CD1c-positive myeloid dendritic cell (primary cell): ENCODE measurements at regions not wholly inside any gene's neighbourhood (a gene's known extent, or its start where the extent isn't known, plus 50 kb on each side); places are given as distances from the start of the nearest gene placed in this dataset.
"Not testable (repeated sequence)": the region's sequence is repeated elsewhere in the genome, so short reads cannot be mapped to it uniquely, and the experiment has no call there.

Experiments
- DNase-seq: peaks from one replicate; pipeline ENCODE4 v3.0.0-alpha.2; 2016; ENCODE audit errors: extremely low spot score

DNA sequence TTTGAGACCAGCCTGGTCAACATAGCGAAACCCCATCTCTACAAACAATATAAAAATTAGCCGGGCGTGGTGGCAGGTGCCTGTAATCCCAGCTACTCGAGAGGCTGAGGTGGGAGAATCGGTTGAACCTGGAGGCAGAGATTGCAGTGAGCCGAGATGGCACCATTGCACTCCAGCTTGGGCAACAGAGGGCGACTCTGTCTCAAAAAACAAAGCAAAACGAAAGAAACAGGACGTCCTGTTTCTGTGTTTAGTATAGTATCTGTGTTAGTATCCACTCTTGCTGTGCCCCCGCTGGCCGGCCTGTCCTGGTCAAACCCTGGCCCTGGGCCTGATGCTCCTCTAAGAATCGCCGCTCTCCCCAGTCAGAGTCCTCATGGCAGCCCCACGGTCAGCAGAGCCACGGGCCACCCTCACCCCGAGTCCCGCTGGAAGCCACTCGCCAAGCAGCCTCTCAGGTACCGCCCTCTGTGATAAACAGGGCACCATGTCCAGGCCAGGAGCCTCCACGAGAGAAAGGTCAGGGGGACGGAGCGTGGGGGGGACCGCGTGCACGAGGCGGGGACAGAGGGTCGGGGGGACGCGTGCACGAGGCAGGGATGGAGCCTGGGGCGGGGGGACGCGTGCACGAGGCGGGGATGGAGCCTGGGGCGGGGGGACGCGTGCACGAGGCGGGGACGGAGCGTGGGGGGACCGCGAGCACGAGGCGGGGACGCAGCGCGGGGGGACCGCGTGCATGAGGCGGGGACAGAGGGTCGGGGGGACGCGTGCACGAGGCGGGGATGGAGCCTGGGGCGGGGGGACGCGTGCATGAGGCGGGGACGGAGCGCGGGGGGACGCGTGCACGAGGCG is 384.5 kb downstream of the SMOC2 start:
- DNase-seq = no peak

DNA sequence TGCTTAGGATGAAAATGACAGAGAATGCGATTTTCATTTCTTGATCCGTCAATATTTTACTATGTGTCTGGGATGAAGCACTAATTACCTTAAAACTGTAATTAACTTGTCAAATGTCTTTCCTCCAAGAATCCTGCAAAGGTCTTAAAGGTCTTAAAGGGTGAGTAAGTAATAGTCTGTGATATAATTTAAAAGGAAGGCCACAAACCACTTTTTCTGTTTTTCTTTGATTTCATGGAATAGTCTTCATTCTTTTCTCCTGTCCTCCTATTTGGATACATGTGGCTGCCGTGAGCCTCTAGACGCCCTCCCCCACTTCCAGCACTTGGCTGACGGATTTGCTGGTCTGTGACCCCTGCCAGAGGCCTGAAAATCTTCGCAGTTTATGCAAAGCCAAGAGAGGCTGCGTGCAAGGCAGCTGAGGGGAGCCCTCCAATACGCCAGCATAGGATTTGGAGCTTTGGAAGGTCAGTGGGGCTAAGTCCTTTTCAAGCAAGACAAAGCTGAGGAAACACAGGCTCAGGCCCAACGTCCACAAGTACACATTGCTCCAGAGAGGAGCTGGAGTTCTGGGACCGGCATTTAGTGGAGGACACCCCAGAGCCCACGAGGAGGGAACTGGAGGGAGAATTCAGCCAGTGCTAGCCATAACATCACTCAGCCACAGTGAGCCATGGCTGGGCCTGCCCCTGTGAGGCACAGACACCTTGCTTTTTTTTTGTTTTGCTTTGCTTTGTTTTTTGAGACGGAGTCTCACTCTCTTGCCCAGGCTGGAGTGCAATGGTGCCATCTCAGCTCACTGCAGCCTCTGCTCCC is 382.6 kb downstream of the SMOC2 start:
- no peak for DNase-seq

DNA sequence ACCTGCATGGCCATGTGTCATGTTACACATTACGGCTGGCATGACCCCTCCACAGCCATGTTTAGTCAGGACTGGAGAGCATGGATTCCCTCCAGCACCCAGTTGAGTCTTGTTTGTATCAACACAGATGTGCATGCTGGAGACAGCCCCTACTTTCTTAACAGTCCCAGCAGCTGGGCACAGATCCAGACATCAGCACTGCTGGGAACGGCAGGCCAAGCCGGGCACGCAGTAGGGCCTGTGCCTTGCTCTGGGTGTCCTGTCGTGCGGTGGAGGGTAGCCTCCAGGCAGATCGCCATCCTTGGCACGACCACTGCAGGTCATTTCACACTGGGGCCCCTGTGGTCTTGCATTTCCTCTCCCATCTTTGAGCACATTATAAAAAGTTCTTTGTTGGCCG is 381.4 kb downstream of the SMOC2 start:
- no peak for DNase-seq

DNA sequence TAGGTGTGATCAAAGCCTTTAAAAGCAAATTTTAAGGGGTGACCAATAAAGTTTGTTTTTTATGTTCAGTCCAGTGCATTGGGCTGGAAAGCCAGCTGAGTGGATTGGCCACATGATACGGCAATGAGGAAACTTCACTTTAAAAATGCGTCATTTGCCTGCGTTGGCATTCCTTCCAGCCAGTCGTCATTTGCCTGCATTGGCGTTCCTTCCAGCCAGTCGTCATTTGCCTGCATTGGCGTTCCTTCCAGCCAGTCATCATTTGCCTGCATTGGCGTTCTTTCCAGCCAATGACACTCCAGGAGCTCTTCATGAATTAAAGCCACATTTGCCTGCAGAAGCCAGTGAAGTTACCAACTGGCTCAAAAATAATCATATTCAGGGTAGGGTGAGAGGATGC is 378.6 kb downstream of the SMOC2 start:
- DNase-seq = no peak

DNA sequence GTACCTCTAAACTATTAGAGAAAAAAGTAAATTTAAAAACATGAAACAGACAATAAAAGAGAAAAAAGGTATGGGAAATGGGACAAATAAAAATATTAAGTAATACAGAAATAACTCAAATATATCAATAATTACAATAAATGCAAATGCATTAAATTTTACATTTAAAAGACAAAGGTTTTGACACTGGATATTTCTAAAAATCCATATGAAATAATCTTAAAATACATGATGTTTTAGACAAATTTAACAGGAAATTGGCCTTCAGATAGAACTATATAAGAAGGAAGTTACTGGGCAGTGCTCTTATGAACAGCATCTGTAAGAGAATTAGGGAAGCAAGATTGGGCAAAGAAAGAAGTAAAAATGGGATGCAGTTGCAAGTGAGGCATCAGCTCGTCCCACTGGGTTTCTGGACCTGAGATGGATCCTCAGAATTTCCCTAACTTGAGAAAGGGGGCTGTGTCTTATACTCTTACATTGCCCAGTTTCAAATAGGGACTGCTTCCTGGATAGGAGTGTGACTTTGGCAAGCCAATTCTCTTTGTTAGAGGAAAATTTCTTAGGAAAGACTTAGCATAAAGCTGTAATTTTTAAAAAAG is 376.7 kb downstream of the SMOC2 start:
- DNase-seq = no peak

DNA sequence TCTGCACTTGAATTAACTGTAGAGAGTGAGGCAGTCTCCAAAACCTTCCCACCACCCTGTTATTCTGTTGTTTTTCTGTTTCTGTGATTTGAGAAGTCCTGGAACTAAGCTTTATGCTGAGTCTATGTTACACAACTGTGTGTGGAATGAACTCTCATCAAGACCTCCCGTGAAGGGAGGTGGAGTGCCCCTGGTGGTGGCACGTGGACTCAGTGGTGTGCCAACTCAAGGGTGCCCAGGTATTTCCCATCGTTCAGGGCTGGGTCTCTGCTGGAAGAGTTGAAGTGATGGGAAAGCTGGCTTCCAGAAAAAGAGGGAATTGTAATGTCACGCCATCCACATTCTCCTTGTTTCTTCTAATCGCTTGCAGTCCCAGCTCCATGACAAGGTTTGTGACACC is 374.2 kb downstream of the SMOC2 start:
- DNase-seq = no peak

DNA sequence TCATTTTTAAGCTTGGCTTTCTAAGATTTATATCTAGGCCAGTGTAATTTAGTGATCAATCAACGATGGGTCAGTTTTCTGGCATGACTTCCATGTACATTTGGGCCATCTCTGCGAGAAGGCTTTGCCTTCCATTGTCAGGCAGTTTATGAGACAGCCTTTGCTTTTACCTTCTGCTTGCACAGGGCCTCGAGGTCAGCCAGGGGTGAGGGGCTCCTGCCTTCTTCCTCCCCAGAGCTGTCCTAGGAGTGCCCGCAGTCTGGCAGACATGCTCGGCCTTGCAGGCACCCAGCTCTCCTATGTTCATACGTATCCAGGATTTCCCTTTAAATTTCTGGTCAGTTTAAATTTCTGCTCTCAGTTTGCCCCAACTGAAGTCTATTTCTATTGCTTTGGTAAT is 367.2 kb downstream of the SMOC2 start:
- no peak for DNase-seq

DNA sequence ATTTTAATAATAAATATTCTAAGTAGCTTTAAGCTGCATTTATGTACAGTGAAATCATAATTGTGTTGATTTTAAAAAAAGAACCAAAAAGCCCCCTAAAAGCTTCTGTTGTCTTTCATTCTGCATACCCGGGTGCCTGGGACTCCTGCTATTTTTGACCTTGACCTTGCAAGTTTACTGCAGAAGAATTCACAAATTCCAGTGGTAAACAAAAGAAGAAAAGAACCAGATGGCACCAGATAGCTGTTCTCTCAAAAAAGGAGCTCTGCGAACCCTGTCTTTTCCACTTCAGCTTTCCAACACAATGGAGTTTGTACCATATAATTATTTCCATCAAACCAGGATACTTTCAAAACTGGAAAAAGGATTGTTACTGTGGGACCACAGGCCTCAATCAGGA is 363.3 kb downstream of the SMOC2 start:
- DNase-seq = no peak

DNA sequence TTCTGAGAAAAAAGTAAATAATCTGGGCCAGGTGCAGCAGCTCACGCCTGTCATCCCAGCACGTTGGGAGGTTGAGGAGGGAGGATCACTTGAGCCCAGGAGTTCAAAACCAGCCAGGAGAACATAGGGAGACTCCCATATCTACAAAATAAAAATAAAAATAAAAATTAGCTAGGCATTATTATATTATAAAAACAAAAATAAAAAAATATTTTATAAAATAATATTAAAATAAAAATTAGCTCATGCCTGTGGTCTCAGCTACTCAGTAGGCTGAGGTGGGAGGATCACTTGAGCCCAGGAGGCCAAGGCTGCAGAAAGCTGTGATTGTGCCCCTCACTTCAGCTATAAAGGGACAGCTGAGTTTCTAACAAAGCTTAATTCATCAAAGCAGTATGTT is 362.9 kb downstream of the SMOC2 start:
- no peak for DNase-seq

DNA sequence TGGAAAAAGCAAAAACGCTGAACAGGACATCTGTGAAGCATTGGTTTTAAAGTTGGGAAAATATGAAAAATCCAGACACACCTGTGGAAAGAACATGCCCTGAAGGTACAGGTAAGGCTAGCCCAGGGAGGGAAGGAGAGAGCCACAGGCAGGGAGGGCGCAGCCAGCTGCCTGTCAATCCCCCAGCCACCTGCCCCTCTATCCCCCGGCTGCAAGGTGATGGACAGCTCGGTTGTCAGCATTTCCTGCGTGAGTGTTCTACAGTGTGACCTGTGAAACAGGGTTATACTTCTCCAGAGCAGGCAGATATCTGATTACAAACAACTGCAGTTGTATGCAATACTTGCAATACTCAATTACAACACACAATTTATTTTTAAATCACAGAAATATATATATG is 358.1 kb downstream of the SMOC2 start:
- DNase-seq = no peak

DNA sequence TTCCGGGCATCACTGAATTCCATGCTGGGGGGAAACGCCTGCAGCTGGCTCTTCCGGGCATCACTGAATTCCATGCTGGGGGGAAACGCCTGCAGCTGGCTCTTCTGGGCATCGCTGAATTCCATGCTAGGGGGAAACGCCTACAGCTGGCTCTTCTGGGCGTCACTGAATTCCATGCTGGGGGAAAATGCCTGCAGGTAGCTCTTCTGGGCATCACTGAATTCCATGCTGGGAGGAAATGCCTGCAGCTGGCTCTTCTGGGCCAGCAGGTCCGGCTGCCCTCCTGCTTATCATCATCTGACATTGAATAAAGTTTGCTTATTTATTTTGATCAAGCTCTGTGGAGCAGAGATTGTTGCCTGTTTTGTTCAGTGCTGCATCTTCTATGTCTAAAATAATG is 355.1 kb downstream of the SMOC2 start:
- no peak for DNase-seq

DNA sequence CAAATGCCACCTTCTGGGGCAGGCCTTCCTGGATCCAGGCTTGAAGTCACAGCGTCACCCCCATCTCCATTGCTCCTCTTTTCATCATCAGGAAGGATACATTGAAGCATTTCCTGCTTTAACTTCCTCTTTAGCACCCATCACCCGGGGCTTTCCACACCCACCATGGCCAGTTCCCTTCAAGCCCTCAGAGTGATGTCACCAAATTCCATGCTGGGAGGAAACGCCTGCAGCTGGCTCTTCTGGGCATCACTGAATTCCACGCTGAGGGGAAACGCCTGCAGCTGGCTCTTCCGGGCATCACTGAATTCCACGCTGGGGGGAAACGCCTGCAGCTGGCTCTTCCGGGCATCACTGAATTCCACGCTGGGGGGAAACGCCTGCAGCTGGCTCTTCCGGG is 354.6 kb downstream of the SMOC2 start:
- DNase-seq = not testable (repeated sequence)

DNA sequence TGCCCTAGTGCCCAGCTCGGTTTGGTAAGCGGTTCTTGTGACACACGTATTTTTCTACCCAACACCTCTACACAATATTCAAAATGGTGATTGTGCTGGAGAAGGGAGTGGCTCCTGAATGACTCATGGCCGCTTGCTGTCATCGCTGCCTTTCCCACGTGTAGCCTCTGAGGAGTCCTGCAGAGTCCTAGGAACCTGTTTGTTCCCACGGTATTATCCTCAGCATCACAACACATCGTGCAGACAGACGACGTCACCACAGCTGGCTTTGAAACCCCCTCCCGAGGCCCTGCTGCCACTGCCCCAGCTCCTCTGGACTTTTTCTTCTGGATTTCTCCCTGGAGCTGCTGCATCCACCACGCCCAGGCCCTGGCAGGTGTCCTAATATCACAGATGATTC is 353.5 kb downstream of the SMOC2 start:
- no peak for DNase-seq

DNA sequence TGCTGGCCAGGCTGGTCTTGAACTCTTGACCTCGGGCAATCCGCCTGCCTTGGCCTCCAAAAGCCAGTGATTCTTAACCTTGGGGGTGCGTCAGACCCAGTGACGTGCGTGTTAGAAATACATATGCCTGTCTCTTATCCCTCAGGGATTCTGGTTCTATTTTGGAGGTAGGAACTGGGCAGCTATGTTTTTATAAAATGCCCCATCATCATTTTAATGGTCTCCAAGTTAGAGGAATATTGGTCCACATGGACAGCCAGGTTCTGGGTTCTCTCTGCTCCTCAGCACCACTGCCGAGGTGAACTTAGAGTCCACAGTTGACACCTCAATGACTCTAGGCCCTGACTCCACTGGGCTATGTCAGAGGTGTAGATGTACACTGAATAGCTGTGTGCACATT is 352.7 kb downstream of the SMOC2 start:
- DNase-seq = no peak

DNA sequence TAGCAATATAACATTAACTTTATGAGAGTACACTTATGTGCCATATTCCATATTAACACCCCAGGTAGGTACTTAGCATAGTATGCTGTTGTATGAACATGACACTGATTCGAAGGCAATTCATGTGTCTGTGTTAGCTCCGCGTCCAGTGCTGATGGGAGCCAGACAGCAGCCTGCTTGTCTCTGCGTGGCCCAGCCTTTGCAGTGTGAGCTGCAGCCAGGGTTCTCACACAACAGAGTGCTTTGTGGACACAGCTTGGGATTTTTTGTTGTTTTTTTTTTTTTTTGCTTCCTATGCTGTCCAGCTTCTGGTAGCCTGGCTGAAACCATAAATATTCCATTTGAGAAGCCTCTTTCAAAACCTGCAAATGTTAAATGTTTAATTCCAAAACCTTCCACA is 350.9 kb downstream of the SMOC2 start:
- DNase-seq = no peak

DNA sequence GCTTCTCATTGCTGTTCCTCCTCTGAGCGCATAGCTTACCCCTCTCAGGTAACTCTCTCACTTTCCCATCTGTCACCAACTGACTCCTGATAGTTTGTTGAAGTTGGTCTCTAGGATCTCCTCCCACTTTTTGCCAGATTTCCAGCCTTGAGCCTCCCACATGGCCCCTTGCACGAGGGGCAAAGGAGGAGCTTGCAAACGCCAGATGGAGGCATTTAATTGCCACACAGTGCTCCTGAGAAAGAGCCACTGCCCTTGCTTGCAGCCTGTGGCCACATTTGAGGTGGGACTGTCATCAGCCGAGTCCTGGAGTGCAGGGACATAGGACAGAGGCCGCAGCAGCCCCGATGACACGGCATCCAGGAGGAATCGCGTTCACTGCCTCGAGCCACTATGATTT is 348.7 kb downstream of the SMOC2 start:
- no peak for DNase-seq

DNA sequence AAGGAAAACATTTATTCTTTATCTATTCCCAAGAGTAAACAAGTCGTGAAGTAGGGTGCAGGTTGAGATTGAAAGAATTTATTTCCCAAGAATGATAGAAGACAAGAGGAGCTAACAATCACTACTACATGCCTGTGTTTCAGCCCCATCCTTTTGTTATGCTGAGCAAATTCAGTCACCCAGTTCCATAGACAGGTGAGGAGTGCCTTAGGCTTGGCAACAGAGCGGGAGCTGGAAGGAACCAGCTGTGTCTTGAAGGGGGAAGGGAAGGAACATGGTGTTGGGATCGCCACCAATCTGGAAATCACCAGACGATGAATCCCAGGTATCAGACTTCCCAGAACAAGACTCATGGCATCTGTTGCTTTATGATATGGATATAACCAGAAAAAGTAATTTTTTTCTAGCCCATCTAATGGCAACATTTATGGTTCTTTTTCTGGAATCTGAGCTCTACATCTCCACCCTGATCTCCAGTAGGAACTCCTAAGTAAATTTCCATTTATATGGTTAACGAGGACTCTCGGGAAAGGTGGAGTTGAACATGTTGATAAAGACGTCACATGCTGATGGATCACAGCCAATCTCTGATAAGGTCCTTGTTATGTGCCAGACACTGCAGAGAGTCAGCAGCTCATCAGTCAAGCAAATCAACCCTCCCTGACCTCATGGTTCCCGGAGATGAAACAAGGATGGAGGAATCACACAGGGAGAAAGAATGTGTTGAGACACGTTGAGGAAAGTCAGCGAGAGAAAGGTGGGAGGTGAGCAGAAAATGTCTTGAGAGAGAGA is 344.9 kb downstream of the SMOC2 start:
- DNase-seq = no peak

DNA sequence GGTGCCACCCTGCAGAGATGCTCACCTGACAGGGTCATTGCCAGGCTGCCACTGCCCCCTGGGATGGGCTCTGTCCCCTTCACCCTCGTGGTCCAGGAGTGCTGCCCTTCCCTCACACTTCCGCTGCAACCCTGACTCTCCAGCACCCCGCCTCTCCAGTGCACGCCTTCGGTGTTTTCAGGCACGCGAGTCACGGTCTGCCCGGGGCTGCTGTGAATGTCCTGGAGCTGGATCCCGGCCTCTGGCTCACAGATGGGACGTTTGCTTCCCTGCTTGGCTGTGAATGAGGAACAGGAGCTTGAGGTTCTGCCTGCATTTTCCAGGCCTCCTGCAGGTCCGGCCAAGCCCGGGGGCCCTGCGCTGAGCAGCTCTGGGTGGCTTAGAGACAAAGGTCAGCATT is 343.4 kb downstream of the SMOC2 start:
- DNase-seq = no peak

DNA sequence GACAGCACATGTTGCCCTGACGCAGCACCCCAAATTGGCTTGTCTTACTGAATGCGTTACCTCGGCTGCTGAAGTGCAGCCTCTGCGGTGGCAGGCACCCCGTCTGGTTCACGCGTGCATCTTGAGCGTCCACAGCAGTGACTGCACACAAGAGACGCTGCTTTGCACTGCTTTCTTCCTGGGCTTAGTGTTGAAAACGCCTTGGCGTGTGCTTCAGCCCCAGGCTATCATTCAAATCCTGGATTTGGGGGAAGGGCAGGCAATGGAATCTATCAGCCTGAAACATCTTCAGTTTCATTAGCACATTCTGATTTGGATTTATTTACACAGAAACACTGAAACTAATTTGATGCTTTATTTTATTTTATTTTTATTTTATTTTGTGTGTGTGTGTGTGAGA is 342.7 kb downstream of the SMOC2 start:
- DNase-seq = no peak

DNA sequence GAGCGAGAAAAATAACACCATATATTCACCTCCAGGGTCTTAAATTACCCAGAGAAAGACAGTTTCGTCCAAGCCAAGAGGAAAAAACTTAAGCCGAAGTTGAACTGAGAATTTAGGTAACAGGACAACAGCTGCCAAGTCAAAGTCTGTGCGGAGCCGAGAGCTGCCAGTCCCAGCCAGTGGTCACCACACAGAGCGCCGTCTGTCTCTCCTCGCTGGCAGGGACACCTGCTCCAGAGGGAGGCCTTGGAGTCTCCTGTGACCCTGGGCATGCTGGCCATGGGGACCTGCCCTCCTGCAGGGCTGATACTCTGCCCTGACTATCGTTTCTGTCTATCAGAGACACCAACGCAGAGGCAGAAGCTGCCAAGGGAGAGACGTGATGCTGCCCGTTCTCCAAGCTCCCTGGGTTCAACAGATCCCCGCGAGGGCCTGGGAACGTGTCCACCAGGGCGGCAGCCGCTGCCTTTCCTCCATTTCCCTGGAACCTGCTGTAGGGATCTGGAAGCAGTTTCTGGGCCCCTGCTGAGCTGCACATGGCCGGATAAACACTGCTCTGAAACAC is 341.3 kb downstream of the SMOC2 start:
- no peak for DNase-seq

DNA sequence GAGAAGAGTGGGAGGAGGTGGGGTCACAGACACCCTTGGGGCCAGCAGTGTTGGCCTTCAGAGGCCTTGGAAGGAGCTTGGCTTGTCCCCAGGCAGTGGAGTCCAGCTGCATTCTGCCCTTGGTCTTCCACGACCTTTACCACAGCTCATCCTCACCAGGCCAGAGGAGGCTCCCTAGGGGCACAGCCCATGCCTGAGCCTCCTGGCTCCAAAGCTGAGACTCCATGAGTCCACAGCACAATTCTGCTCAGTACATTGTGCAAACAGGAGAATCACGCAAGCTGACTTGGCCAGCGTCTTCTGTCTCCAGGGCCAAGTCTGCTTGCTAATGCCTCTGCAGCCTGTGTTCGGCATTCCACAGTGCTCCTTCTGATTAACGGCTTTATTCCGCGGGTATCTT is 337.2 kb downstream of the SMOC2 start:
- no peak for DNase-seq

DNA sequence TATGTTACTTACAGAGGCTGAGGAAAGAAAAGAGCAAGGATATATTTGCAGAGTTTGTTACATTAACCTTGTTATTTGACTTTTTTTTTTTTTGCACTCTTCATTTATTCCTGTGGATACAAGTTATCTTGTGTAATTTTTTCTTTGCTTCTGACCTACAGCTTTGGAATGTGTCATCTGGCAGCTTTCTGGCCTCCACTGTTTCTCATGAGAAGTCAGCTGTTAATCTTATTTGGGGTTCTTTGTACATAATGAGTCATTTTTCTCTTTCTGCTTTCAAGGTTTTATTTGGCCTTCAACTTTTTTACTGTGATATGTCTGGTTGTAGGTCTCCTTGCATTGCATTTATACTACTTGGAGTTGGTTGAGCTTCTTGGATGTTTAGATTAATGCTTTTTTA is 333.4 kb downstream of the SMOC2 start:
- DNase-seq = no peak
